ENCODE measurements at regions not wholly inside any gene's neighbourhood (a gene's known extent, or its start where the extent isn't known, plus 50 kb on each side); places are given as distances from the start of the nearest gene placed in this dataset.

- intact Hi-C loops (cut with DNase I; ENCODE audit: low total_unique reads): no loop called here
- Histone ChIP-seq H3K4me3 (no peak overlapping the region), H3K4me1 (no peaks in the 10 kb centered on the region), H3K27ac (no peak overlapping the region), H3K36me3 (no peaks in the 10 kb centered on the region), H3K27me3 (no peaks in the 10 kb centered on the region), H3K9me3 (no peaks in the 10 kb centered on the region)
- ATAC-seq: no peak
- in situ Hi-C loops (cut with MboI; ENCODE audit: low sequenced_read_pairs in 4 of 4): no loop called here
- no peak for DNase-seq
- TF ChIP-seq POLR2A (IDR thresholded peaks at IDR 0.05) (no peak), CTCF (IDR thresholded peaks at IDR 0.05 in 4 of 5, conservative IDR thresholded peaks at IDR 0.05 in 1 of 5) (no peak)
These were observed 104.2 kb downstream of the SLITRK6 start for GRCh38 chr13:85694992-85695391.

- Histone ChIP-seq H3K27ac (no peak overlapping the region), H3K27me3 (no peaks in the 10 kb centered on the region), H3K4me1 (no peaks in the 10 kb centered on the region), H3K9me3 (no peaks in the 10 kb centered on the region), H3K4me3 (no peak overlapping the region), H3K36me3 (no peaks in the 10 kb centered on the region)
- in situ Hi-C loops (cut with MboI; ENCODE audit: low sequenced_read_pairs in 4 of 4): no loop called here
- no peak for TF ChIP-seq POLR2A (IDR thresholded peaks at IDR 0.05)
- no peak for TF ChIP-seq CTCF (IDR thresholded peaks at IDR 0.05 in 4 of 5, conservative IDR thresholded peaks at IDR 0.05 in 1 of 5)
- no peak for DNase-seq
- ATAC-seq: no peak
- intact Hi-C loops (cut with DNase I; ENCODE audit: low total_unique reads): no loop called here
These were observed 105.2 kb downstream of the SLITRK6 start for GRCh38 chr13:85693889-85694511.

- H3K9me3 ChIP-seq: no peaks in the 10 kb centered on the region
- H3K27ac ChIP-seq: no peak overlapping the region
- ATAC-seq (no peak), DNase-seq (no peak)
- H3K36me3 ChIP-seq: no peaks in the 10 kb centered on the region
- in situ Hi-C loops (cut with MboI; ENCODE audit: low sequenced_read_pairs in 4 of 4) (no loop called here), intact Hi-C loops (cut with DNase I; ENCODE audit: low total_unique reads) (no loop called here)
- H3K4me3 ChIP-seq: no peak overlapping the region
- H3K27me3 ChIP-seq: no peaks in the 10 kb centered on the region
- no peak for TF ChIP-seq CTCF (IDR thresholded peaks at IDR 0.05 in 4 of 5, conservative IDR thresholded peaks at IDR 0.05 in 1 of 5)
- no peak for TF ChIP-seq POLR2A (IDR thresholded peaks at IDR 0.05)
- no peaks in the 10 kb centered on the region for H3K4me1 ChIP-seq
These were observed 108.9 kb downstream of the SLITRK6 start for GRCh38 chr13:85690368-85690767.

- Histone ChIP-seq H3K9me3 (no peaks in the 10 kb centered on the region), H3K4me3 (no peak overlapping the region), H3K4me1 (no peaks in the 10 kb centered on the region), H3K27ac (no peak overlapping the region), H3K36me3 (no peaks in the 10 kb centered on the region), H3K27me3 (no peaks in the 10 kb centered on the region)
- TF ChIP-seq POLR2A (IDR thresholded peaks at IDR 0.05) (no peak), CTCF (IDR thresholded peaks at IDR 0.05 in 4 of 5, conservative IDR thresholded peaks at IDR 0.05 in 1 of 5) (no peak)
- ATAC-seq (no peak), DNase-seq (no peak)
- intact Hi-C loops (cut with DNase I; ENCODE audit: low total_unique reads): no loop called here
- in situ Hi-C loops (cut with MboI; ENCODE audit: low sequenced_read_pairs in 4 of 4): no loop called here
These were observed 113.8 kb downstream of the SLITRK6 start for GRCh38 chr13:85685436-85685835.
